Subcutaneous abdominal adipose tissue (tissue), 5 donors: ENCODE measurements at regions not wholly inside any gene's neighbourhood (a gene's known extent, or its start where the extent isn't known, plus 50 kb on each side); places are given as distances from the start of the nearest gene placed in this dataset.
"Not testable (repeated sequence)": the region's sequence is repeated elsewhere in the genome, so short reads cannot be mapped to it uniquely, and the experiment has no call there.

Source experiments
- H3K27ac ChIP-seq: one replicate; pipeline ENCODE4 v1.7.0; 2013; ENCODE audit warnings: low read depth, mild to moderate bottlenecking, inconsistent platforms, low read length, moderate library complexity
- H3K27me3 ChIP-seq, 5 donors: one replicate each; pipeline ENCODE4 v1.7.0; 2013; ENCODE audit warnings: low read length in 5 of 5, inconsistent platforms in 1 of 5; ENCODE audit not compliant: control insufficient read depth in 5 of 5, insufficient read depth in 4 of 5
- H3K36me3 ChIP-seq, 5 donors: one replicate each; pipeline ENCODE4 v1.7.0; 2013; ENCODE audit warnings: low read length in 5 of 5; ENCODE audit not compliant: control insufficient read depth in 5 of 5, insufficient read depth in 5 of 5
- H3K4me1 ChIP-seq, 5 donors: one replicate each; pipeline ENCODE4 v1.7.0; 2013; ENCODE audit warnings: low read length in 5 of 5, mild to moderate bottlenecking in 3 of 5, moderate library complexity in 1 of 5; ENCODE audit not compliant: control insufficient read depth in 5 of 5, insufficient read depth in 5 of 5
- H3K4me3 ChIP-seq, 5 donors: one replicate each; pipeline ENCODE4 v1.7.0; 2013; ENCODE audit warnings: low read length in 5 of 5, low read depth in 1 of 5
- H3K9ac ChIP-seq, 5 donors: one replicate each; pipeline ENCODE4 v1.7.0; 2013; ENCODE audit warnings: low read length in 5 of 5, mild to moderate bottlenecking in 4 of 5, moderate library complexity in 3 of 5
- H3K9me3 ChIP-seq, 5 donors: one replicate each; pipeline ENCODE4 v1.7.0; 2013; ENCODE audit warnings: low read length in 5 of 5; ENCODE audit not compliant: control insufficient read depth in 5 of 5
- donor health status: healthy.
- donor health status: healthy.
- donor health status: healthy.
- donor health status: healthy.
- donor health status: healthy.

- H3K27ac ChIP-seq = no peak overlapping the region
- no peak overlapping the region for H3K9ac ChIP-seq
- no peak overlapping the region for H3K4me3 ChIP-seq
- no peaks in the 10 kb centered on the region for H3K4me1 ChIP-seq
- no peaks in the 10 kb centered on the region for H3K9me3 ChIP-seq
- H3K27me3 ChIP-seq = peaks cover 0 to 3% (median 2%) of the 10 kb centered on the region in 5 donors
- H3K36me3 ChIP-seq = no peaks in the 10 kb centered on the region
These were observed 219.0 kb downstream of the GLRX3 start for GRCh38 chr10:130354976-130355795.

- not testable (repeated sequence) for H3K9me3 ChIP-seq, H3K27me3 ChIP-seq, H3K36me3 ChIP-seq, H3K4me3 ChIP-seq, H3K4me1 ChIP-seq, H3K9ac ChIP-seq, H3K27ac ChIP-seq
These were observed 220.2 kb downstream of the GLRX3 start for GRCh38 chr10:130356429-130356828.

- Histone ChIP-seq H3K27ac (no peak overlapping the region), H3K27me3 (peaks cover 0 to 4% (median 3%) of the 10 kb centered on the region in 5 donors), H3K9me3 (no peaks in the 10 kb centered on the region), H3K4me1 (no peaks in the 10 kb centered on the region), H3K4me3 (no peak overlapping the region), H3K36me3 (no peaks in the 10 kb centered on the region), H3K9ac (no peak overlapping the region)
These were observed 221.0 kb downstream of the GLRX3 start for GRCh38 chr10:130357226-130357625.

- Histone ChIP-seq H3K27me3 (peaks cover 0 to 9% (median 4%) of the 10 kb centered on the region in 5 donors), H3K27ac (no peak overlapping the region), H3K36me3 (no peaks in the 10 kb centered on the region), H3K4me1 (no peaks in the 10 kb centered on the region), H3K9me3 (no peaks in the 10 kb centered on the region), H3K9ac (no peak overlapping the region), H3K4me3 (no peak overlapping the region)
These were observed 221.8 kb downstream of the GLRX3 start for GRCh38 chr10:130357951-130358350.

- Histone ChIP-seq H3K9me3 (no peaks in the 10 kb centered on the region), H3K4me3 (no peak overlapping the region), H3K4me1 (no peaks in the 10 kb centered on the region), H3K9ac (no peak overlapping the region), H3K27ac (no peak overlapping the region), H3K36me3 (no peaks in the 10 kb centered on the region), H3K27me3 (peaks cover 5 to 12% (median 7%) of the 10 kb centered on the region in 5 donors)
These were observed 222.9 kb downstream of the GLRX3 start for GRCh38 chr10:130358981-130359650.

- Histone ChIP-seq H3K36me3 (no peaks in the 10 kb centered on the region), H3K27ac (no peak overlapping the region), H3K27me3 (peaks cover 5 to 12% (median 7%) of the 10 kb centered on the region in 5 donors), H3K4me1 (no peaks in the 10 kb centered on the region), H3K9me3 (no peaks in the 10 kb centered on the region), H3K9ac (no peak overlapping the region), H3K4me3 (no peak overlapping the region)
These were observed 223.5 kb downstream of the GLRX3 start for GRCh38 chr10:130359711-130360110.

GRCh38 chr10:130360826-130361311, 224.7 kb downstream of the GLRX3 start:
- Histone ChIP-seq H3K9ac (no peak overlapping the region), H3K4me1 (no peaks in the 10 kb centered on the region), H3K36me3 (no peaks in the 10 kb centered on the region), H3K27me3 (peaks cover 4 to 12% (median 7%) of the 10 kb centered on the region in 5 donors), H3K9me3 (no peaks in the 10 kb centered on the region), H3K4me3 (no peak overlapping the region), H3K27ac (no peak overlapping the region)

- no peaks in the 10 kb centered on the region for H3K4me1 ChIP-seq
- no peak overlapping the region for H3K27ac ChIP-seq
- H3K9ac ChIP-seq = no peak overlapping the region
- H3K4me3 ChIP-seq = no peak overlapping the region
- peaks cover 5 to 12% (median 7%) of the 10 kb centered on the region in 5 donors for H3K27me3 ChIP-seq
- H3K9me3 ChIP-seq = no peaks in the 10 kb centered on the region
- no peaks in the 10 kb centered on the region for H3K36me3 ChIP-seq
These were observed 225.3 kb downstream of the GLRX3 start for GRCh38 chr10:130361351-130362105.

GRCh38 chr10:130362308-130362761, 226.1 kb downstream of the GLRX3 start:
- Histone ChIP-seq H3K4me1 (no peaks in the 10 kb centered on the region), H3K27ac (no peak overlapping the region), H3K9ac (no peak overlapping the region), H3K4me3 (no peak overlapping the region), H3K9me3 (no peaks in the 10 kb centered on the region), H3K36me3 (no peaks in the 10 kb centered on the region), H3K27me3 (peaks cover 5 to 12% (median 7%) of the 10 kb centered on the region in 5 donors)
